ENCODE measurements at regions not wholly inside any gene's neighbourhood (a gene's known extent, or its start where the extent isn't known, plus 50 kb on each side); places are given as distances from the start of the nearest gene placed in this dataset.

- DNase-seq: peak; percentile 83
Measured at GRCh38 chr3:194769020-194769643, 83.4 kb downstream of the FAM43A start.

DNA sequence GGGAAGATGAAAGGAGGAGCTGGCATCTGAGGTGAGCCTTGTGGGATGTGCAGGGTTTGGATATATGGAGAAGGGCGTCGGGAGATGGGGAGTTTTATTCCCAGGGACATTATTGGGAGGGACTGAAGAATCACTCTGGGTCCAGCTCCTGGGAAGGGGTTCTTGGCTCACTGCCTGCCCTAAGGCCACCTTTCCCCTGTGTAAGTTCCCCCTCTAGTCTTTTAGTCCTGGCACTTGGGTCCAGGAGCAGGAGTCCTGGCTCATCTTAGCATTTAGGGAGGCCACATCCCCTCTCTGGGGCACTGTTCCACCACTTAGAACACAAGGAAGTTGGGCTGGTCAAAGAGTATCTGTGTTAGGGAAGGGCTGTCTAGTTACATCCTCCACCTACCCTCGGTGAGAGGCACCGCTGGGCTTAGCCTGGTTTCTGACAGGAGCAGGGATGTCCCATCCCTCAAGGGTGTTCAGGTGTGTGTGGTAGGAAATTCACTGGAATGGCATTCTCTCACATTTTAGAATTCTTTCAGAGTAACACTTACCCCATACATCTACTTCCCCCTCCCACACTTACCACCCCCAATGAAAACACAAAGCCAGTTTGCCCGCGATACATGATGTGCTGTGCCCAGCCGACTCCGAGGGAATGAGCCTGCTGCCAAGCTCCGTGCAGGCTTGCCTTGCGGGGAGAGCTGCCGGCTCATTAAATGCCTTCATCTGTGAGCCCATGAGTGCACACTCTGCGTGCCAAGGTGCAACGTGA lies 86.7 kb downstream of the FAM43A start:
- no peak for DNase-seq

GRCh38 chr3:194773216-194773615 lies 87.5 kb downstream of the FAM43A start:
- DNase-seq: no peak

DNA sequence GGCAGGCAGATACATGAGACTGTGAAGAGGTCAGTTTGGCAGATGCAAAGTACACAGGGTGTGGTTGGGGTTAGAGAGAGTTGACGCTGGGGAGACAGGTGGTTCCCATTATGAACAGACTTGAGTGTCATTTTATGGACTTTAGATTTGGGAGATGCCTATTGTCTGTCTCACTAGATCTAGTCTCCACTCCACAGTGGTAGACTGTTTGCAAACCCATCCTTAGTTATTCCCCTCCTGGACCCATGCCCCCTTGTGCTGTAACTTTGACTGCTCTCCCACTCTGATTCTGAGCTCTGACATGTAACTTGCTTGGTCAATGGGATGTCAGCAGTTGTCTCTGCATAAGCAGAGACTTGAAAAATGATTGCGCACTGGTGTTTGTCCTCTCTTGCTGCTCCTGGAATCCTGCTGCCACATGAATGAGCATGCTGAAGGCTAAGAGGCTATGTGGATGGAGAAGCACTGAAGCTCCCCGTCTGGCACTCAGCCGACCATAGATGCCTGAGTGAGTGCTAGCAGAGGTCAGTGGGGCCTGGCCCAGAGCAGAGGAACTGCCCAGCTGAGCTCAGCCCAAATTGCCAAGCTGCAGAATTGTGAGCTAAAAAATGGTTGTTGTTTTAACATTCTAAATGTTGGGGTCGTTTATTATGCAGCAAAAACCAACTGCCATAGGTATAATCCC lies 88.2 kb downstream of the FAM43A start:
- DNase-seq: no peak

DNA sequence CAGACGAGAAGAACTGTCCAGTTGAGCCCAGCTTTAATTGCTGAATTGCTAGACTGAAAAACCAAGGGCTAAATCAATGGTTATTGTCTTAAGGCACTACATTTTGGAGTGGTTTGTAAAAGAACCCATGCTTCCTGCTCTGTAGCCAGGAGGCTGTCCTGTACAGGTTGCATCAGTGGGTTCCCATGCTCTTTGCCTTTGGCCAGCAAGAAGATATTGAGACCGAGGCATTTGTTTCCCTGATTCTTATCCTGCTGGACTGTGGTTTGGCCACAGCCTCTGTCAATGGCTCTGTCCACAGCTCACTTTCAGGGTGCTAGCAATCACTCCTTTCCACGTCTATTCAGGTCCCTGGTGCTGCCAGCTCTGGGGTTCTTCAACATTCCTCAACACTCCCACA lies 89.6 kb downstream of the FAM43A start:
- no peak for DNase-seq

DNA sequence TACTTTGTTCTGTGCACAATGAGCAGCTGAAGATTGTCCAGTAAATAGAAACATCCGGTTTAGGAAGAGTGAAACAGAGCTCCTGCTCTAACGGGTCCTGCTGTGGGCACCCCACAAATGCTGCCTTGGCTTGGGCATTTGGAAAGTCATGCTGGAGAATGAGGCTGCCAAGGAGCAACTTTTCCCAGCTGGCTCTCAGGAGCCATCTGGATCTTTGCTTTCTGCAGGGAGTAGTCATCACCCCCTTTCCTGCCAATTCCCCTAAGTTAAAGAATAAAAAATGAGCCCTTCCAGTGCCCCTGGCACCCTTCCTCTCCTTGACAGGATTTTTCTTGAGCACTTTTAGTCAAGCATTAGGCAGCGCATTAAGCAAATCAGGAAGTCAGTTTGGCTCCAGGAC lies 90.0 kb downstream of the FAM43A start:
- DNase-seq: no peak

DNA sequence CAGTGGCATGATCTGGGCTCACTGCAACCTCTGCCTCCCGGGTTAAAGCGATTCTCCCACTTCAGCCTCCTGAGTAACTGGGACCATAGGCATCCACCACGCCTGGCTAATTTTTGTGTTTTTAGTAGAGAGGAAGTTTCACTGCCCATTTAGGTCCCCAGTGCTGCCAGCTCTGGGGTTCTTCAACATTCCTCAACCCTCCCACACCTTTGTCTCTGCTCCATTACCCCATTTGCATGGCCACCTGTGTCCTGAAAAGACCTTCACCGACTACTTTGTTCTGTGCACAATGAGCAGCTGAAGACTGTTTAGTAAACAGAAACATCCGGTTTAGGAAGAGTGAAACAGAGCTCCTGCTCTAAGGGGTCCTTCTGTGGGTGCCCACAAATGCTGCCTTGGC lies 92.0 kb downstream of the FAM43A start:
- no peak for DNase-seq

- DNase-seq: no peak
Measured at GRCh38 chr3:194779729-194780224, 94.1 kb downstream of the FAM43A start.

- no peak for DNase-seq
Measured at GRCh38 chr3:194780706-194781105, 95.0 kb downstream of the FAM43A start.

GRCh38 chr3:194781617-194782016 lies 95.9 kb downstream of the FAM43A start:
- DNase-seq: no peak

- no peak for DNase-seq
Measured at GRCh38 chr3:194782698-194783404, 97.2 kb downstream of the FAM43A start.

GRCh38 chr3:194784361-194784760 lies 98.7 kb downstream of the FAM43A start:
- DNase-seq: no peak

GRCh38 chr3:194785315-194785714 lies 99.6 kb downstream of the FAM43A start:
- DNase-seq: no peak

DNA sequence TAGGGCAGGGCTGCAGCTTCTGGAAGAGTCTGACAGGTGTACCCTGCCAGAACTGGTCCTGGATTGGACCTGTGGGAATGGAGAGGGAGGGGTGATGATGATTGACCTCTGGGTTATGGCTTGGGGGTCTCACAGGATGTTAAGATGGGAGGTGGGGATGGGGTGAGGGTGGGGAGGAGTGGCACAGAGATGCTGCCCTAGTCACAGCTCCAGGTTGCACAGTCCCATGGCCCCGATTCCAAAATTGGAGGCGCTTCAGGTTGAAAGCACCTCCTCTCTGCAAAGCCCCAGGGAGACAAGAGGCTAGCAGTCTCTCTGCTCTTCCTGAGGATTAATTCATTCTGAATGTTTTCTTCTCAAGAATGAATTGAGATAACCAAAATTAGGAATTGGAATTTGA lies 101.4 kb downstream of the FAM43A start:
- no peak for DNase-seq

- DNase-seq: no peak
Measured at GRCh38 chr3:194787650-194788049, 102.0 kb downstream of the FAM43A start.

DNA sequence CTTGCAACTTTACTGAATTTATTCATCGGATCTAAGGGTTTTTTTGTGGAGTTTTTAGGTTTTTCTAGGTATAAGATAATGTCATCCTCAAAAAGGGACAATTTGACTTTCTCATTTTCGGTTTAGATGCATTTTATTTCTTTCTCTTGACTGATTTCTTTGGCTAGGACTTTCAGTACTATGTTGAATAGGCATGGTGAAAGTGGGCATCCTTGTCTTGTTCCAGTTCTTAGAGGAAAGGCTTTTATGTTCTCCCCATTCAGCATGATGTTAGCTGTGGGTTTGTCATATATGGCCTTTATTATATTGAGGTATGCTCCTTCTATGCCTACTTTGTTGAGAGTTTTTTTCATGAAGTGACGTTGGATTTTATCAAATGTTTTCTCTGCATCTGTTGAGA lies 106.7 kb downstream of the FAM43A start:
- DNase-seq: no peak

DNA sequence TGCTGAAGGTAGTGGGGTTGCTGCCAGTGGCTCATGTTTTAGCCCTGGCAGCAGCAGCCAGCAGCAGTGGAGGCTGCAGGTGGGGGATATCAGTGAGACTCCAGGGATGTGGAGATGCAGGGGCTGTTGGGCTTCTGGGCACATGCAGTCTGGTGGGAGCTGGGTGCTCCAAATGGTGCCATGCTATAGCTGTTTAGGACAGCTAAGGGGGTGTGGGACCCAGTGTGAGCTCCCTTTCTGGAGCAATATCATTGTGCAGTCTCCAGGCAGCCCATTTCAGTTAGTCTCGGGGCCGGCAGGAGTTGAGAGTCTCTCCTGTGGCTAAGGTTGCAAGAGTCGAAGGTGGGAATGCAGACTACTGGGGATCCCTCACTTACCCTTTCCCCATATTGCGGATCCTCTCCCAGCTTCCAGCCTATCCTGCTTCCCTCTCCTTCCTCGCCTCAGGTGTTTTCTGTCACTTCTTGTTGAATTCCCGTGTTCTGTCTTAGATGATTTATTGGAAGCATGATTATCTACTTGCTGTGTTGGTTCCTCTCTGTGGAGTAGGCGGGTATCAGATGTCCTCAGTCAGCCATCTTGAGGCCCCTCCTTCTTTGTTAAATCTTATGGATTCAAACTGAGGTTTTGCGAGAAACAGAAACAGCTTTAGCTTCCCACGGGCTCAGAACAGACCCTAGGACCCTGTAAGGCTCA lies 112.0 kb downstream of the FAM43A start:
- no peak for DNase-seq

- DNase-seq: no peak
Measured at GRCh38 chr3:194798486-194798885, 112.8 kb downstream of the FAM43A start.

DNA sequence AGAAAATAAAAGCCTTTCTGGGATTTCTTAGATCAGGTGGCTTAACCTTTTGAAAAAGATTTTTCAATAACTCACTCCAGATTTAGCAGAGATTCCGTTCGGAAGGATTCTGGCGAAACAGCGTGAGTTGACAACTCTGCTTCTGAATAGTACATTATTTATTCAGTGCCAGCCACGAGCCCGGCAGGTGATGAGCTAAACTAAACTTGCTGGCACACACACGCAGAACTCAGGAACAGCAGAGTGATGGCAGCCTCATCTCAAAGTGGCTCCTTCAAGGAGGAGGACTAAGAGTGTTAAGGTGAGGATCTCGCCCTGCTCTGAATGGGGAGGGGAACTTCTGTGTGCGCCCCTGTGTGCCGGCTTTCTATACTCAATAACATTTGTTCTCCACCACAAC lies 114.3 kb downstream of the FAM43A start:
- no peak for DNase-seq

GRCh38 chr3:194801461-194802432 lies 116.1 kb downstream of the FAM43A start:
- no peak for DNase-seq

DNA sequence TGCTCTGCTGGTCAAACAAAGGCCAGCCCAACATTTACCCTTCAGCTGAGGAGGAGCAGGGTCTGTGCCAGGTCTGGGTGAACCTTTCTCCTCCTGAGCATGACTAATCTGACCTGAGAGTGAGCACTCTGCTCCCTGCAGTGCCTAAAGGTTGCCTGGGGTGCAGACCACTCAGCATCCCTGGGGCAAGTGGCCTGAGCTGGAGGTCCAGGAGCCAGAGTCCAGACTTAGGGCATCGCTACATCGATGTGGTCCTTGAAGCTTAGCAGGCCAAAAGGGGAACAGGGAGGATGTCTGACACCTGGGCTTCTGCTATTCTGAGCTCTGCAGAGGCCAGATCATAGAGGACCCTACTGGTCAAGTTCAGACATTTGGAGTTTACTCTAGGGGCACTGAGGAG lies 119.1 kb downstream of the FAM43A start:
- no peak for DNase-seq
